ENCODE measurements at regions not wholly inside any gene's neighbourhood (a gene's known extent, or its start where the extent isn't known, plus 50 kb on each side); places are given as distances from the start of the nearest gene placed in this dataset.

- TF ChIP-seq CTCF (IDR thresholded peaks at IDR 0.05; ENCODE audit: control extremely low read depth in 1 of 3, insufficient read depth in 1 of 3, low read depth in 1 of 3, low read length in 3 of 3) (no peak), MAX (IDR thresholded peaks at IDR 0.05) (no peak), TAF1 (IDR thresholded peaks at IDR 0.05; ENCODE audit: low read depth, low read length) (no peak), SRF (IDR thresholded peaks at IDR 0.05; ENCODE audit: low read depth, low read length) (no peak), POLR2A (IDR thresholded peaks at IDR 0.05; ENCODE audit: control extremely low read depth in 1 of 2, low read depth in 2 of 2, low read length in 2 of 2) (no peak), RAD21 (IDR thresholded peaks at IDR 0.05 in 1 of 2, conservative IDR thresholded peaks at IDR 0.05 in 1 of 2; ENCODE audit: low read depth in 2 of 2, low read length in 2 of 2) (no peak), RNF2 (IDR thresholded peaks at IDR 0.05; ENCODE audit: borderline replicate concordance, low read depth, low read length, missing control alignments, poor library complexity, severe bottlenecking) (no peak), CBX5 (IDR thresholded peaks at IDR 0.05; ENCODE audit: low read depth, low read length) (no peak), EP300 (IDR thresholded peaks at IDR 0.05; ENCODE audit: borderline replicate concordance in 1 of 2, low read depth in 2 of 2, low read length in 2 of 2) (no peak), JUND (IDR thresholded peaks at IDR 0.05; ENCODE audit: low read length) (no peak)
Observed at GRCh38 chr5:74490814-74491213, 149.7 kb downstream of the ENC1 start.
